HCT116 (cell line): ENCODE measurements at regions not wholly inside any gene's neighbourhood (a gene's known extent, or its start where the extent isn't known, plus 50 kb on each side); places are given as distances from the start of the nearest gene placed in this dataset.

ENCODE experiments used
- POLR2A ChIP-seq: IDR thresholded peaks from 2 replicates; pipeline ENCODE4 v1.7.0; 2011; ENCODE audit warnings: borderline replicate concordance; ENCODE audit not compliant: insufficient read depth, insufficient read length; ENCODE audit errors: extremely low read depth
- POLR2AphosphoS5 ChIP-seq: IDR thresholded peaks from 2 replicates; pipeline ENCODE4 v1.6.1; 2011; ENCODE audit warnings: mild to moderate bottlenecking, low read depth, low read length, moderate library complexity
- YY1 ChIP-seq: IDR thresholded peaks from 2 replicates; pipeline ENCODE4 v1.6.1; 2011; ENCODE audit warnings: low read length, low read depth, moderate library complexity, mild to moderate bottlenecking; ENCODE audit not compliant: insufficient replicate concordance; ENCODE audit errors: extremely low read depth

GRCh38 chr5:71809446-71809845, 90.4 kb downstream of the CARTPT start:
- TF ChIP-seq POLR2AphosphoS5 (no peak), POLR2A (no peak), YY1 (no peak)
